Stimulated activated CD8-positive, alpha-beta memory T cell treated with anti-CD3 and anti-CD28 coated beads, Interleukin-12 subunit alpha, Interleukin-12 subunit beta, amount 100 ng/mL, for 24 hours (primary cell): ENCODE measurements at regions not wholly inside any gene's neighbourhood (a gene's known extent, or its start where the extent isn't known, plus 50 kb on each side); places are given as distances from the start of the nearest gene placed in this dataset.
"Not testable (repeated sequence)": the region's sequence is repeated elsewhere in the genome, so short reads cannot be mapped to it uniquely, and the experiment has no call there.

Source experiments
- DNase-seq: peaks from one replicate; pipeline ENCODE4 v3.0.0-alpha.2; 2020; ENCODE audit errors: extremely low read depth

DNA sequence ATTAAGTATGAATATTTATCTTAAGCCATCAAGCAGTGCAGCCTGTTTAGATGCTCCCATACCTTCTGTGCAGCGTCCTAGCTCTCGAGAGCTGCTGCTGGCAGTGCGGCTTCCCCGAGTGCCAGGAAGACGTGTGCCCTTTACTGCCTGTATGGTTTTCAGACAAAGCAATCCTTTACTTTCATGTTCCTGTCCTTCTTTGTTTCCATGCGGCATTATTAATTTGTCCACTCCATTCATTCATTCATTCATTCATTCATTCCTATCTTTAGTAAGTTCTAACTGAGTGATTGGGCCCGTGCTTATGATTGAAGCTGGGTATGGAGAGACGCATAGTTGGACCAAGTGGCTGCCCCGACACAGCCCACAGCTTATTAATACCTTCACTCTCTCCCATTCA lies 446.6 kb upstream of the HNRNPA3 start:
- DNase-seq: no peak

DNA sequence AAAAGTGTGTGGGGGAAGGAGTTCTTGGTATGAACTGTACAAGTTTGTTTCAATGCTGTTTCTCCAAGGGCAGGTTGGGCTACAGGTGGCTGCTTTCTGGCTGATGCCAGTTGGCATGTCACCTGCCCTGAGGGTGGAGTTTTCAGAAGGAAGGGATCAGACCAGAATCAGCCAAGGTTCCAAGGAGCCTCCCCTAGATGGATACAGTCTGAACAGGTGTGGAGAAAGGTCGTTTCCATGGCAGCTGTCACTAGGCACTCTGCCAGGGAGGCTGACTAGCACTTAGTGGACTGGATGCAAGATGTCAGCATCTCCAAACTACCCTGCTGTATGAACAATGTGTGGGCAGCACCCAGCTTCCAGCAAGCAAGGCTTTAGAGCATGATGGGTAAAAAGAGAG lies 444.4 kb upstream of the HNRNPA3 start:
- no peak for DNase-seq

DNA sequence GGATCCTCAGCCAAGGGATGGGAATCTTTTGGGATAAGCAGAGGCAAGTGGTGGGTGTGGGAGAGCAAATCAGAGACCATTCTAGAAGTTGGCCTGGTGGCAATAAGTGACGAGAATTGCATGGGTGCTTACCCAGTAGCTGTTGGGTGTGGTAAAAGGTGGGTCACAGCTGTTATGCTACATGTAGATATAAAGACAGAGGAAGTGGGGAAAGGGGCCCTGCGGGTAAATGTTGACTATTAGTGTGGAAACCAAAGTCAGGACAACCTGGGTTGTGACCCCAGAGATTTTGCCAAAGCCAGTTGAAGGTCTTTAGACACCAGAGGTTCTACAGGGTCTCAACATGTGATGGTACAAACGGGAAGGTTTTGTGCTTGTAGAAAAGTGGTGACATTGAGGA lies 443.6 kb upstream of the HNRNPA3 start:
- no peak for DNase-seq

DNA sequence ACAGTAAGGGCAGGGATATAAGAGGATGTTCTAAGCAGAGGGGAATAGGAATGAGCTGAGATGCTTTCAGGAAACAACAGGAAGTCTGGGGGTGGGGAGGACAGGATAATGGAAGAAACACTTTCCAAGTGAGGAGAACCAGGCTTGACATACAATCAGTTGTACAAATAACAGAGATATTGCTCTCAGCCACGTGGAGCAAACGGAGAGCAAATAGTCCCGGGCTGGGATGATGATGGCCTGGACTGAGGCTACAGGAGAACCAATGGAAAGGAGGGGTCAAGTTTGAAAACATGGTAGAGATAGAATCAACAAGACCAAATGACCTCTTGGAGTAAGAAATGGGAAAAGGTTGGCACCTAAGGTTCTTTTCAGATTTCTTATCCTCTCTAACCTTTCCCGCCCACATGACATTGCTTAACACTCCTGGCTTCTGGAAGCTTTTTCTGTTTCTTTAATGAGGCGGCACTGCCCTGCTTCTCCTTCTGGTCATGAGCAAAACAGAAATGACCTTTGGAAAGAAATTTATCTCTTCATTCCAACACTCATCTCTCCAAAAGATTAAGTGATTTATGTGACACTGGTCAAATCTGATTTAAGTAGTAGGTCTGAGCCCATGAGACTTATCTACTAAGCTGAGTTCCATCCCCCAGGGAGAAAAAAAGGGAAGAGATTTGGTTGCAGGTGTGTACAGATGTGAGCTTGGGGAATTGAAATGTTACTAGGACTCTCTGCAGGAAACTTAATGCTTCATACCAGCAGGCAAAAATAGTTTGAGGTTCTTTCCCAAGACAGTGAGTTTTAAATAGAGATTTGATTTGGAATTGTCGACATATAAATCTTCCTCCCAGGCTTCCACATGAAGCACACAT lies 442.9 kb upstream of the HNRNPA3 start:
- DNase-seq: no peak

DNA sequence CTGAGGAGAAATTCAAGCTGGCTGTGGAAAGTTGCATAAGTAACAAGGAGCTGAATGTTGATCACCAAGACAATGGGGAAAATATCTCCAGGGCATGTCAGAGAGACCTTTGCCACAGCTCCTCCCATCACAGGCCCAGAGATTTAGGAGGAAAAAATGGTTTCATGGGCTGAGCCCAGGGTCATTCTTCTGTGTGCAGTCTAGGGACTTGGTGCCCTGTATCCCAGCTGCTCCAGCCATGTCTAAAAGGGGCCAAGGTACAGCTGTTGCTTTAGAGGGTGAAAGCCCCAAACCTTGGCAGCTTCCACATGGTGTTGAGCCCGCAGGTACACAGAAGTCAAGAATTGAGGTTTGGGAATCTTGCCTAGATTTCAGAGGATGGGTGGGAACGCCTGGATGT lies 439.8 kb upstream of the HNRNPA3 start:
- DNase-seq: no peak

DNA sequence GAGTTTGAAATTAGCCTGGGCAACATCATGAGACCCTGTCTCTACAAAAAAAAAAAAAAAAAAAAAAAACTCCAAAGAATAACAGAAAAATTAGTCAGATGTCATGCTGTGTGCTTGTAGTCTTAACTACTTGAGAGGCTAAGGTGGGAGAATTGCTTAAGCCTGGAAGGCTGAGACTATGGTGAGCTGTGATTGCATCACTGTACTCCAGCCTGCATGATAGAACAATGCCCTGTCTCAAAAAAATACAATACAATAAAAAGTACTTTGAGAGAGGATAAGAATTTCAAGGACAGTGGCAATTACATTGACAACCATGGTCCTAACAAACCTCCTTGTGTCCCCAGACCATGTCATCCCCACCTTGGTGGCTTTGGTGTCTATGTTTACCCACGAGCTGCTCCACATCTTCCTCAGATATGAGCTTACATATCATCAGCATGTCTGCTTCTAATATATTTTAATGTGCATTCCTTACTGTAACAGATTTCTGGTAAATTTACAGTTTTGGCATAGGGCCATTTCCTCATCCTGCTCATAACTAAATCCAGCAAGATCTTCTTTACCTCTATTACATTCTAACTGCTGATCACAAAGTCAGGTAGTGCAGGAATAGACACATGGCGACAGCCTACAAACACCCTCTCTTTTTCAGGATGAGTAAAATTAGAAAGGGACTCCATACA lies 437.7 kb upstream of the HNRNPA3 start:
- no peak for DNase-seq

DNA sequence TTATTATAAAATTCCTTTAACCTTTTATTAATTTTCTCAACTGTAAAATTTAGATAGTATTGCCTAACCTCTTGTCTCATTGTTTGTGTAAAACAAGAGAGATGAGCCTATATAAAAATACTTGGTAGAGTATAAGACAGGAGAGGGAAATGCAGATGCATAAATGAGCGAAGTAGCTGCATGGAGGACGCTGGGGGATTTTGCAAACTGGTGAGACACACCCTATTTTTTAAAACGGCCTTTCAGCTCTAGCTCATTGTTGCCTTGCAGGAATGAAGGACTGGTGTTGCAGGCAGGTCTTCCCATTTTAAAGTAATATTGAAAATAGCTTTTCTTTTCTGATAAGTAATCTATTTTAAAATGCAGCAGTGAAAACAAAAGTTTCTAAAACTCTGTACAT lies 435.3 kb upstream of the HNRNPA3 start:
- DNase-seq: no peak

DNA sequence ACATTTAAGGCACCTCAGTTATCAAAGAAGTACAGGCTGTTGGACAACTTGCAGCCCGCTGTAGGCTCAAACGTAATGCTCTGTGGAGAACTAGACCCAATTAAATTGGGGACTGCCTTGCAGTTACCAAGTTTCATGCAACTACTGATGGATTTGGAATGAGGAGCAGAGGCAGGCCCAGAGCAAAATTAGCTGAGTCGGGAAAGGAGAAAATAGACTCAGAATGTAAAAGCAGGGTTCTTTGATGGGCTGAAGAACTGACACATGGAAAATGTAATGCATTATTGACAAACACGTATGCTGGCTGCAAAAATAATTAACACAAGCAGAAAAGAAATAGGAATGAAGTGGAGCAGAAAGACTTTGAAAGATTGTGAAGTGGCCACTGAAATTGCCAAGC lies 432.7 kb upstream of the HNRNPA3 start:
- DNase-seq: no peak

DNA sequence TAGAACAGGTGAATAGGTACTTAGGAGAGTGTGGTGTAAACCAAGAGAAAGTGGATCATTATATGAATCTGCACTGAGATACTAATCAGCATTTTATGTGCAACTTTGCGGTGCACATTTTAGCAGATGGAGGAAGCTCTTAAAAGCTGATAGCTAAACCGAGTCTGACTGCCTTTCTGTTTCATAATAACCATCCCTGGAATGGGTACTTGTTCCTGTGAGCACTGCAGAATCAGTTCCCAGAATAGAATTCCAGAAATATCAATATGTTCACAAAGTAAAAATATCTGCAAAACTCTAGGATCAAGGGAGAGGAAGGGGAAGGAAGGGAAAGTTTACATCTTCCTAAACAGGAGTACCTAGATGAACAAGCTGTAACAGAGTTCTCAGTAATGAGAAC lies 432.2 kb upstream of the HNRNPA3 start:
- DNase-seq: no peak

DNA sequence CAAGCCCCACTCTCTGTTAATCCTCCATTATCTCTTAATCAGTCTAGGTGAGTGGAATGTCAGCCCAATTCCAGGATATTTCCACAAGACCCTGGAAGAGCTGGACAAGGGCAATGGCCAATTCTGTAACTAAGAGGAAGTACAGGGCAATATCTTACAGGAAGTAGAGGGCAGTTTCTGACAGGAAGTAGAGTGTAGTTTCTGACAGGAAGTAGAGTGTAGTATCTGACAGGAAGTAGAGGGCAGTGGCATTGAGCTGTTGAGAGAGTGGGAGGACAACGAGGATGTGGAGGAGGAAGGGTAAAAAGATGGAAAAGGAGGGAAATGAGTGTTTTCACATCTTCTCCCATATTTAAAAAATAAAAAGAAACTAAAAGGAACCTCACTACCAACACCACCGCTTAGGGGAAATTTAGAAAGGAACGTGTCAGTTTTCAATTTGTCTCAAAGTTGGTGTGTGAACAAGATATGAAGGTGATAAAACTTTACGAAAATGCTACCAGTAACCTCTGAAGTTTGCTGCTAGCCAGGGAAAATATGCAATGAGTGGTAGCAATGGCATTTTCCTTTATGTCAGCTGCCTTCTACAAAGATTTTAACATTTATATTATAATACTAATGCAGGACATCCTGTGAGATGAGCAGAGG lies 430.9 kb upstream of the HNRNPA3 start:
- no peak for DNase-seq

DNA sequence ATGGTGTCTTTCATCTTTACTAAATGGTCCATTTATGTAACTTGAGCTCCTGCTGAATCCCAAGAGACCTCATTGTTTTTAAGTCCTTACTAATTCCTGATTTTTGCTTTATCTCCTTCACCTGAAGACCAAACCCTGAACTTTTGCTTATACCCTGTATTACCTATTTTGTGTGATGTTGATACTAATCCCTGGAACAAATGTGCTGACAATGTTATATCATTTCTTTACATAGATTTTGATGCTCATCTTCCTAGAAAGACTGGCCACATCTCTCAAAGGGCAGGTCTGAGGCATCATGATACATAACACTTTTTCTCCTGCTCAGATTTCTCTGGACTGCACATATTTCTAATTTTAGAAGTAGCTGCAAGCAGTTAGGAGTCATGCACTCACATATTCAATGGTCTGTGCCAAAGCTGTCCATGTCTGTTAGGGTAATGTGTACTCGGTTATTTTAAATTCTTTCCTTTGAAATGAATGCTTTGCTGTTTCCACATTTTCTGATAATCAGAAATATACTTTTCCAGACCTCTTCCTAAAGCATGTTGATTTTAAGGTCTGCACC lies 427.9 kb upstream of the HNRNPA3 start:
- no peak for DNase-seq

DNA sequence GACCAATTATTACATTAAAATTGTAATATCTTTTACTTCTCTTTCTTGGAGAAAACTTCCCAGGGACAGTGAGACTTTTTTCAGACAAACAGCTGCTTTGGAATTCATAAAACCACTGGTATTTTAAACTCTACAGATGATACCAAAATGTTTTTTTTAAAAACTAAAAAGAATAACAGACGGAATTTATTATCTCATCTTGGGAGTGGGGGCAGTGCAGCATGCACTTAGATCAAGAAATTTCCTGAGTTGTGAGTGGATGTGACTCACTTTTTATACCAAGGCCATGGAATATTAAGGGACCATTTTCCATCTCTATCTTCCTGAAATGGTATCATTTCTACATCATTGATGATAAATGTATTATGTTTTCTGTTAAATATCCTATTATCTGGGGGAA lies 422.8 kb upstream of the HNRNPA3 start:
- no peak for DNase-seq

DNA sequence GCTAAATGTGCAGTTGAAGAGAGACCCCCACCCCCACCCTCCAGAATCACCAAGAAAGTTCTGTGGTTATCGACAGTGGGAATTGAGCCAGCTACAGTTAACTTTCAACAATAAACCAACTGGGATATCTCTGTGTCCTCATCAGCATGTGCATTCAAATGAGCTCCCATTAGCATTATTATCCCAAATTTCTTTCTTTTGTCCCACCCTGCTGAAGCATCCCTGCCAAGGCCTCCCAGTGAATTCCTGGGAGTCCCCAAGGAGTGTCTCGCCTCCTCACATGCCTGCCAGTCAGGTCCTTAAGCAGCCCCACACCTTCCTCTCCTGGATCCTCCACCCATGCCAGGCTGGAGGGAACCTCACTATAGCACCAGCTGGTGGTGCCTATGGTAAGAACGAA lies 422.1 kb upstream of the HNRNPA3 start:
- no peak for DNase-seq

DNA sequence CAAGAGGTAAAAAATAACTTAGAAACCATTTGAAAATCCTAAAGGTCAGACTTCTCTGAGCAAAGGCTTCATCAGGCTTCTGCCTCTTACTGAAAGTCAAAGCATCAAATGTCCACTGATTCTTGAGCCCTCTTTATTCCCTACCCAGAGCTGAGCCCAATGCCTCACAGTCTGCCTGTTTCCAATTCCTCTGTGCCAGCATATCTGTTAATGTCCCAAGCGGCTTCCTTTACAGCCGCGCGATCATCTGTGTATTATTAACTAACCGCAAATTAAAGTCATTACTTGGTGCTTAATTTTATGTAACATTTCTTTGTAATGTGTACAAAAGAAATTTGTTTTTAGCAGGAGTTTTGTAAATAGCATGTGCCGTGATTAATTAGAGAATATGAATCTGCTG lies 418.8 kb upstream of the HNRNPA3 start:
- no peak for DNase-seq

DNA sequence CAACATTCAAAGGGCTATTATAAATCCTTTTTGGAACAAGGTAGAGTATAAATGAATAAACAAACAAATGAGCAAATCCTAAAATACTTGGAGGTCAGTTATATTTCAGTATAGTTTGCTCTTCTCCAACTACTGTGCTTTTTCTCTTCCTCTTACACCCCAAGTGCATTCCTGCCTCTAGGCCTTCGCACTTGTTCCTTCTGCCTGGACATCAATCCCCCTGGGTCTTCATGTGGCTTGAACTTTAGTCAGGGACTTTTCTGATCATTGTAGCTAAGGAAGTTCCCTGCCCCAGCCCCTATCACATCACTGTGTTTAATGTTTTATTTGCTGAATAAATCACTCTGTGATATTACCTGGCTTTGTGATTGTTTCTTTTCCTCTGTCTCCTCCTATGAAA lies 418.2 kb upstream of the HNRNPA3 start:
- no peak for DNase-seq

DNA sequence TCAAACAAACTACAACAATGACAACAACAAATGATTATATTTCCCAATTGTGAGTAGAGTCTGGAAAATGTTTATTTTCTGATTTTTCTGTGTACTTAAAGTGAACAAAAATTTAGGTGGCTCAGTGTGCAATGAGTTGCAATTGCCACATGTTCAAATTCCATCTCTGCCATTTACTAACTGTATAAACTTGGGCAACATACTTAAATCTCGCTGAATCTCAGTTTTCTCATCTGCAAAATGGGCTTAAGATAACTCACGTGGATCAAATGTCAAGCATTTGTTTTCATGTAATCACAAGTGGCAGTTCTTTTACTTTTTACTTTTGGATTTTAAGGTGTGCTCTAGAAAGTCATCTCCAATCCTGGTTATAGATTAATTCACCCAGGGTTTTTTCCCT lies 416.8 kb upstream of the HNRNPA3 start:
- DNase-seq: no peak

DNA sequence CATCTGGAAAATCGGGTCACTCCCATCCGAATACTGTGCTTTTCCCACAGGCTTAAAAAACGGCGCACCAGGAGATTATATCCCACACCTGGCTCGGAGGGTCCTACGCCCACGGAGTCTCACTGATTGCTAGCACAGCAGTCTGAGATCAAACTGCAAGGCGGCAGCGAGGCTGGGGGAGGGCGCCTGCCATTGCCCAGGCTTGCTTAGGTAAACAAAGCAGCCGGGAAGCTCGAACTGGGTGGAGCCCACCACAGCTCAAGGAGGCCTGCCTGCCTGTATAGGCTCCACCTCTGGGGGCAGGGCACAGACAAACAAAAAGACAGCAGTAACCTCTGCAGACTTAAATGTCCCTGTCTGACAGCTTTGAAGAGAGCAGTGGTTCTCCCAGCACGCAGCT lies 415.9 kb upstream of the HNRNPA3 start:
- DNase-seq: not testable (repeated sequence)

DNA sequence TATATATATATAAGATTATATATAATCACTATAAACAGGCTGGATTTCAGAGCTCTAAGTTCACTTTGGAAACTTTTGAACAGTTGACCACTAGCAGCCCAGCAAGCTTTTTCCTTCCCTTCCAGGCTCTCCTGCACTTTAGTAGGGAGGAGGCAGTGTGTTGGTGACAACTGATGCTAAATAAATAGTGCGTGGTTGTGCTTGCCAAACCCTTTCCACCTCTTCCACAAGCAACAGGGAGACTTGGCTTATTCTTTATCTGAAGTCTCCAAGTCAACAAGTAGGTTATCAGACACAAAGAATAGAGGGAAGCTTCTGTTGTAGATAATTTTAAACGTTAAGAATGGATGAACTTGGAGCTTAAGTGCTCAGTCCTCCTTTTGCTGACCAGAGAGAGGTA lies 408.2 kb upstream of the HNRNPA3 start:
- no peak for DNase-seq

DNA sequence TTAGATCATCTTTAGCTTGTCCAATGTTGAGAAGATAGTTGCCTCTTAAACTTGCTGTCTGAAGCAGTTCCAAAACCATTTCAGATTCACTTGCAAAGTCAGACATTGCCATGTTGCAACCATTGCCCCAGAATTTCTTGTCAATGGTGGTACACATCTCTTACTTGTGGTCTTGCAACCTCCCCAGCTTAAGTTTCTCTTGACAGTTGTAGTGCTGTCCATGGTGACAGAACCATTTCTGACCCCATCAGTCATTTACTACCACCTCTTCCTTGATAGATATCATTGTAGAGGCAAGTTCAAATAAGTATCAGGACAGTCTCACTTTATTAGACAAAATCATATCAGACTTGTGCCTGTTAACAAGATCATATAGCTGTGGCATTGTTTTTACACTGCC lies 407.2 kb upstream of the HNRNPA3 start:
- DNase-seq: no peak

DNA sequence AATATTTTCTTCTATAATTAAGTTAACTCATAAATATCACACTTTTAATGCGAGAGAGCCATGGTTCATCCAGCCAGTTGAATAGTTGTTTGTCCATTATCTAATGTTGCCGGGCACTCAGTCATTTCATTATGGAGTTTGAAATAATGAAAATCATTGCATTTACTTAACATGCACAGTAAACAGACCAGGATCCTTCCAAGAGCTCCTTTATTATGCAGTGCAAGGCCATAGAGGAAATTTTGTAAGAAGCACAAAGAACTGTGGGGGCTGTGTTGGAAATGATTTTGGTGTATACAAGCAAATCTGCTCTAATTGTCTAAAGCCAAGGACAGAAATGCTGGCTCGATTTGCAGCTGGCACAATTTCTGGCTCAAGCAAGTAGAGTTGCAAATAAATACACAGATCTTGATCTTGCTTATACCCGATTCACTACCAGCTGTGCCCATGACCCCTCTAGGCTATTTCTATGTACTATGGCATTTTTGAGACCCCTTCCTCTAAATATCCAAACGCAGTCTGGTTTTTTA lies 400.3 kb upstream of the HNRNPA3 start:
- DNase-seq: no peak

DNA sequence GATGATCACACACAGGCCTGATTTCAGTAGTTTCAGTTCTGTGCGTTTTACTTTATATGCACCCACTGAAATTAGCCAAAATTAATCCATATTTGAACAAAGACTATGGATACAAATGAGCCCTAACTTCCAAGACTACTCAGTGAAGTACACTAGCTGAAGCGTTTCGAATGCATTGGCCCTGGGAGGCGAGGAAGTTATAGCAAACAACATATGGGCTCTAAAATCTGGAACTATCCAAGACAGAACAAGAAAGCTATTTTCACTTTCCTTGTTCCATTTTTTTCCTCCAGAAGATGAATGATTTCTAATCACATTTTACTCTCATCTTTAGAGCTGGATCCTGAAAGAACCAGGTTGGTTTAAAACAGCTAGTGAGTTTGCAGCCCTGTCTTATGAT lies 399.4 kb upstream of the HNRNPA3 start:
- DNase-seq: no peak

DNA sequence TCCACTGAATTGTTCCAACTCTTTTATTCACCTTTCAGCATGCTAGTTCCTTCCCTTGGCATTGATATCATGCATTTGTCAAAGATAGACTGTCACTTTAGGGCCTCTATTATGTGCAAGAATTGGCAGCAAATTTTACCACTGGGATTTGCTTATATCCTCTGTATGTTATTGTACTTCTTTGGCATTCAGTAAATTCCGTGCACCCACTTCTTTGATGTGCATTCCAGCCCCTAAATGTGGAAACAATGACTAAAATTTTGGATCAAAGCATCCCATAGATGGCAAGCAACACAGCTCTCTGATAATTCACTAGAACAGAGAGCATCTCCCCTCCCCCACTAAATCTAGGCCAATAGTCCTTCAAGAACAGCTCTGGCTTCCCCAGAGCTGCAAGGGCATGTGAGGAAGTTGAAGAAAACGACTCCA lies 399.0 kb upstream of the HNRNPA3 start:
- no peak for DNase-seq
